HG03565 (cell line): ENCODE measurements at regions not wholly inside any gene's neighbourhood (a gene's known extent, or its start where the extent isn't known, plus 50 kb on each side); places are given as distances from the start of the nearest gene placed in this dataset.

ENCODE experiments used
- ATAC-seq: cut with Tn5 transposase; IDR thresholded peaks from one replicate; pipeline ENCODE4 v1.9.1; 2021; ENCODE audit warnings: mild to moderate bottlenecking, moderate library complexity; ENCODE audit not compliant: unreplicated experiment

GRCh38 chr1:98221923-98222322 is 301.1 kb upstream of the DPYD start:
- no peak for ATAC-seq

GRCh38 chr1:98217601-98218000 is 296.8 kb upstream of the DPYD start:
- no peak for ATAC-seq

GRCh38 chr1:98216304-98216703 is 295.5 kb upstream of the DPYD start:
- ATAC-seq, result no peak

GRCh38 chr1:98211271-98211845 is 290.5 kb upstream of the DPYD start:
- no peak for ATAC-seq

- no peak for ATAC-seq
These were observed 289.7 kb upstream of the DPYD start for GRCh38 chr1:98210563-98210962.

GRCh38 chr1:98210064-98210463 is 289.2 kb upstream of the DPYD start:
- ATAC-seq, result no peak

GRCh38 chr1:98205291-98206017 is 284.6 kb upstream of the DPYD start:
- ATAC-seq, result no peak

GRCh38 chr1:98203466-98203865 is 282.6 kb upstream of the DPYD start:
- ATAC-seq, result no peak

- no peak for ATAC-seq
These were observed 280.8 kb upstream of the DPYD start for GRCh38 chr1:98201666-98202081.

- no peak for ATAC-seq
These were observed 276.5 kb upstream of the DPYD start for GRCh38 chr1:98197356-98197755.

- ATAC-seq, result no peak
These were observed 275.2 kb upstream of the DPYD start for GRCh38 chr1:98196012-98196411.

- ATAC-seq, result no peak
These were observed 267.9 kb upstream of the DPYD start for GRCh38 chr1:98188774-98189173.

GRCh38 chr1:98184856-98185255 is 264.0 kb upstream of the DPYD start:
- no peak for ATAC-seq

- no peak for ATAC-seq
These were observed 260.4 kb upstream of the DPYD start for GRCh38 chr1:98181036-98181764.

- ATAC-seq, result no peak
These were observed 258.4 kb upstream of the DPYD start for GRCh38 chr1:98179151-98179773.

GRCh38 chr1:98177751-98178150 is 256.9 kb upstream of the DPYD start:
- ATAC-seq, result no peak

- ATAC-seq, result no peak
These were observed 256.1 kb upstream of the DPYD start for GRCh38 chr1:98176936-98177335.

GRCh38 chr1:98176414-98176813 is 255.6 kb upstream of the DPYD start:
- ATAC-seq, result no peak

- ATAC-seq, result no peak
These were observed 251.7 kb upstream of the DPYD start for GRCh38 chr1:98172578-98172977.

- ATAC-seq, result no peak
These were observed 251.2 kb upstream of the DPYD start for GRCh38 chr1:98172022-98172421.

- no peak for ATAC-seq
These were observed 243.7 kb upstream of the DPYD start for GRCh38 chr1:98164509-98164908.
